HCT116 (cell line): ENCODE measurements at regions not wholly inside any gene's neighbourhood (a gene's known extent, or its start where the extent isn't known, plus 50 kb on each side); places are given as distances from the start of the nearest gene placed in this dataset.

Source experiments
- ATAC-seq: fragments of 200-7000 bp; cut with Tn5 transposase; 2 replicates; pipeline ENCODE4 v1.9.1; 2020; ENCODE audit warnings: mild to moderate bottlenecking, moderate library complexity
- BruUV-seq: library from RNA; stranded (reverse); fragments of 400-500 nt; replicated peaks from 2 replicates; lab custom pipeline; 2021; lab: Mats Ljungman, UMichigan
- CTCF ChIA-PET: fragments of 300-600 bp; sonication (Branson Sonifier 250); formaldehyde crosslinking; loops from one replicate; lab custom pipeline; 2021; ENCODE audit warnings: antibody characterized with exemption; lab: Charles Lee
- POLR2A ChIA-PET: fragments of 300-600, 350-600 bp; sonication (Branson Sonifier 250); formaldehyde crosslinking; loops from one replicate; lab custom pipeline; 2021; ENCODE audit warnings: antibody characterized with exemption; lab: Charles Lee
- RAD21 ChIA-PET, 2 experiments: fragments of 300-600 bp; sonication (Branson Sonifier 250); formaldehyde crosslinking; loops; one replicate each; lab custom pipeline; 2023; ENCODE audit warnings: low total read pairs in 2 of 2; ENCODE audit not compliant: uncharacterized antibody in 2 of 2, unreplicated experiment in 2 of 2, low non-redundant PET in 1 of 2; lab: Charles Lee
- DNase-seq: peaks from one replicate; pipeline ENCODE4 v3.0.0-alpha.2; 2010; ENCODE audit warnings: low read depth, low spot score
- H2AFZ ChIP-seq: fragments of 200-600 bp; shearing (Covaris generic), sonication (generic); 2 replicates; pipeline ENCODE4 v1.6.1; 2017; ENCODE audit warnings: low read depth, mixed run types, mixed read lengths, antibody characterized with exemption, low read length; ENCODE audit not compliant: poor library complexity, severe bottlenecking
- H3K27ac ChIP-seq: 2 replicates; pipeline ENCODE4 v1.5.1; 2012; ENCODE audit warnings: low read depth, low read length
- H3K27me3 ChIP-seq: fragments of 200-600 bp; sonication (generic); 2 replicates; pipeline ENCODE4 v1.6.1; 2016; ENCODE audit warnings: mixed run types, low read length, mixed read lengths; ENCODE audit not compliant: insufficient read depth
- H3K36me3 ChIP-seq, 2 experiments: fragments of 200-500 bp in 1 of 2; fragments of 200-600 bp in 1 of 2; sonication (Bioruptor generic) in 1 of 2; sonication (generic) in 1 of 2; 2 replicates each; pipeline versions ENCODE4 v1.5.1 to v1.6.1; 2014 to 2016; ENCODE audit warnings: low read length in 2 of 2, inconsistent platforms in 1 of 2, mixed read lengths in 1 of 2, mixed run types in 1 of 2; ENCODE audit not compliant: insufficient read depth in 2 of 2, control insufficient read depth in 1 of 2
- H3K4me1 ChIP-seq, 2 experiments: fragments of 200-600 bp in 1 of 2; sonication (generic) in 1 of 2; 2 replicates each; pipeline versions ENCODE4 v1.5.1 to v1.6.1; 2012 to 2017; ENCODE audit warnings: low read length in 2 of 2, inconsistent platforms in 1 of 2, mild to moderate bottlenecking in 1 of 2, mixed read lengths in 1 of 2, mixed run types in 1 of 2, moderate library complexity in 1 of 2; ENCODE audit not compliant: insufficient read depth in 2 of 2, control insufficient read depth in 1 of 2
- H3K4me2 ChIP-seq: fragments of 200-600 bp; sonication (generic); 2 replicates; pipeline ENCODE4 v1.6.1; 2017; ENCODE audit warnings: mixed run types, low read length, mixed read lengths
- H3K4me3 ChIP-seq, 2 experiments: fragments of 200-600 bp in 1 of 2; sonication (generic) in 1 of 2; replicated peaks in 1 of 2; 2 replicates each; pipeline ENCODE4 v1.5.1; 2011 to 2016; ENCODE audit warnings: low read length in 2 of 2, control low read depth in 1 of 2, low read depth in 1 of 2, mild to moderate bottlenecking in 1 of 2, mixed read lengths in 1 of 2, mixed run types in 1 of 2
- H3K79me2 ChIP-seq: fragments of 200-600 bp; sonication (generic); 2 replicates; pipeline ENCODE4 v1.6.1; 2017; ENCODE audit warnings: mild to moderate bottlenecking, mixed run types, low read length, moderate library complexity, mixed read lengths; ENCODE audit not compliant: insufficient read depth
- H3K9ac ChIP-seq: fragments of 200-600 bp; sonication (generic); 2 replicates; pipeline ENCODE4 v1.6.1; 2016; ENCODE audit warnings: low read length, mixed read lengths
- H3K9me2 ChIP-seq: fragments of 200-600 bp; sonication (generic), shearing (Covaris generic); 2 replicates; pipeline ENCODE4 v1.6.1; 2017; ENCODE audit warnings: mixed run types, mild to moderate bottlenecking, moderate library complexity; ENCODE audit not compliant: insufficient read depth
- H3K9me3 ChIP-seq, 2 experiments: fragments of 200-500 bp in 1 of 2; fragments of 200-600 bp in 1 of 2; sonication (Bioruptor generic) in 1 of 2; sonication (generic) in 1 of 2; 2 replicates each; pipeline ENCODE4 v1.6.1; 2014 to 2017; ENCODE audit warnings: low read length in 2 of 2, mixed read lengths in 2 of 2, inconsistent platforms in 1 of 2, low read depth in 1 of 2, mild to moderate bottlenecking in 1 of 2, mixed run types in 1 of 2, moderate library complexity in 1 of 2; ENCODE audit not compliant: control insufficient read depth in 1 of 2, insufficient read depth in 1 of 2
- H4K20me1 ChIP-seq: fragments of 200-600 bp; sonication (generic), shearing (Covaris generic); 2 replicates; pipeline ENCODE4 v1.6.1; 2017; ENCODE audit warnings: mixed run types, mild to moderate bottlenecking, moderate library complexity; ENCODE audit not compliant: insufficient read depth
- CEBPB ChIP-seq: IDR thresholded peaks from 2 replicates; pipeline ENCODE4 v1.6.1; 2012; ENCODE audit warnings: low read depth
- EGR1 ChIP-seq: IDR thresholded peaks from 2 replicates; pipeline ENCODE4 v1.6.1; 2012; ENCODE audit warnings: low read depth
- ELF1 ChIP-seq: IDR thresholded peaks from 2 replicates; pipeline ENCODE4 v1.6.1; 2012; ENCODE audit warnings: low read depth, borderline replicate concordance
- EZH2 ChIP-seq: fragments of 200-600 bp; sonication (generic); IDR thresholded peaks from 2 replicates; pipeline ENCODE4 v1.6.1; 2017; ENCODE audit warnings: antibody characterized with exemption, mixed run types
- JUND ChIP-seq: IDR thresholded peaks from 2 replicates; pipeline ENCODE4 v1.6.1; 2012
- POLR2AphosphoS5 ChIP-seq: IDR thresholded peaks from 2 replicates; pipeline ENCODE4 v1.6.1; 2011; ENCODE audit warnings: mild to moderate bottlenecking, low read depth, low read length, moderate library complexity
- SP1 ChIP-seq: IDR thresholded peaks from 2 replicates; pipeline ENCODE4 v1.6.1; 2012; ENCODE audit warnings: low read depth
- TCF7L2 ChIP-seq: IDR thresholded peaks from 2 replicates; pipeline ENCODE4 v1.7.0; 2011; ENCODE audit warnings: borderline replicate concordance, inconsistent platforms; ENCODE audit not compliant: insufficient read depth, insufficient read length; ENCODE audit errors: extremely low read depth
- YY1 ChIP-seq: IDR thresholded peaks from 2 replicates; pipeline ENCODE4 v1.6.1; 2011; ENCODE audit warnings: low read length, low read depth, moderate library complexity, mild to moderate bottlenecking; ENCODE audit not compliant: insufficient replicate concordance; ENCODE audit errors: extremely low read depth
- ZFX ChIP-seq: fragments of 450-650 bp; IDR thresholded peaks from 2 replicates; pipeline ENCODE4 v1.6.1; 2017
- intact Hi-C: fragments of 100-400 bp; cut with micrococcal nuclease; formaldehyde crosslinking; loops from 2 replicates; pipeline ENCODE4 v1.10.0; 2022
- TF ChIP-seq, protein P1 (sequence below): IDR thresholded peaks from 2 replicates; pipeline ENCODE4 v1.6.1; 2012
- TF ChIP-seq, protein P2 (sequence below): IDR thresholded peaks from 2 replicates; pipeline ENCODE4 v1.6.1; 2012
- TF ChIP-seq, protein P3 (sequence below): IDR thresholded peaks from 2 replicates; pipeline ENCODE4 v1.6.1; 2012; ENCODE audit warnings: low read depth

DNA sequence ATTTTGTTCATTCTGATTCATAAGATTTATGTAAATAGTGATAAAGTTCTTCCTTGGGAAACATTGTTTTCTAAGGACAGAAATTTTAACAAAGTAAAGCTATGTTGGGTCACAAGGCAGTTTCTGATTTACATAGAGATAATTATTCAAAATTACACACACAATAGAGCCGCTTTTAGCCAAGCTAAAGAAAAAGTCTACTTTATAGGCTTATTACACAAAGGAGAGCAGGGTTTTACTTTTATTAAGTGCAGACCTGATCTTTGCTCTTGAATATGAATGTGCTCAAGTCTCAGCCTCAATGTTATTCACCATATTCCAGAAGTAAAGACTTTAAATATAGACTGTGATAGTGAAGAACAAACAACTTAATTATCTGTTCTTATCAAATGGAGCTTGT lies 787.8 kb upstream of the LINC00305 start:
- DNase-seq: no peak
- ChIA-PET POLR2A (no interaction called here), CTCF (no interaction called here), RAD21 (no interaction called here)
- Histone ChIP-seq H3K27ac (no peak overlapping the region), H4K20me1 (no peaks in the 10 kb centered on the region), H2AFZ (no peak overlapping the region), H3K36me3 (no peaks in the 10 kb centered on the region), H3K4me1 (no peaks in the 10 kb centered on the region), H3K9me2 (no peaks in the 10 kb centered on the region), H3K4me2 (no peak overlapping the region), H3K79me2 (no peaks in the 10 kb centered on the region), H3K4me3 (no peak overlapping the region), H3K9ac (no peak overlapping the region), H3K27me3 (no peaks in the 10 kb centered on the region), H3K9me3 (peaks cover 8 to 10% of the 10 kb centered on the region in 2 experiments; a peak in 3 of 4 replicates)
- no TSS peak for BruUV-seq
- no peak for ATAC-seq
- TF ChIP-seq CEBPB (no peak), EZH2 (no peak), EGR1 (no peak), ELF1 (no peak), TCF7L2 (no peak), ZFX (no peak), SP1 (no peak), POLR2AphosphoS5 (no peak), YY1 (no peak), JUND (no peak)
- TF ChIP-seq, protein P1, sequence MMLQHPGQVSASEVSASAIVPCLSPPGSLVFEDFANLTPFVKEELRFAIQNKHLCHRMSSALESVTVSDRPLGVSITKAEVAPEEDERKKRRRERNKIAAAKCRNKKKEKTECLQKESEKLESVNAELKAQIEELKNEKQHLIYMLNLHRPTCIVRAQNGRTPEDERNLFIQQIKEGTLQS: no peak
- TF ChIP-seq, protein P2, sequence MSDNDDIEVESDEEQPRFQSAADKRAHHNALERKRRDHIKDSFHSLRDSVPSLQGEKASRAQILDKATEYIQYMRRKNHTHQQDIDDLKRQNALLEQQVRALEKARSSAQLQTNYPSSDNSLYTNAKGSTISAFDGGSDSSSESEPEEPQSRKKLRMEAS: no peak
- TF ChIP-seq, protein P3, sequence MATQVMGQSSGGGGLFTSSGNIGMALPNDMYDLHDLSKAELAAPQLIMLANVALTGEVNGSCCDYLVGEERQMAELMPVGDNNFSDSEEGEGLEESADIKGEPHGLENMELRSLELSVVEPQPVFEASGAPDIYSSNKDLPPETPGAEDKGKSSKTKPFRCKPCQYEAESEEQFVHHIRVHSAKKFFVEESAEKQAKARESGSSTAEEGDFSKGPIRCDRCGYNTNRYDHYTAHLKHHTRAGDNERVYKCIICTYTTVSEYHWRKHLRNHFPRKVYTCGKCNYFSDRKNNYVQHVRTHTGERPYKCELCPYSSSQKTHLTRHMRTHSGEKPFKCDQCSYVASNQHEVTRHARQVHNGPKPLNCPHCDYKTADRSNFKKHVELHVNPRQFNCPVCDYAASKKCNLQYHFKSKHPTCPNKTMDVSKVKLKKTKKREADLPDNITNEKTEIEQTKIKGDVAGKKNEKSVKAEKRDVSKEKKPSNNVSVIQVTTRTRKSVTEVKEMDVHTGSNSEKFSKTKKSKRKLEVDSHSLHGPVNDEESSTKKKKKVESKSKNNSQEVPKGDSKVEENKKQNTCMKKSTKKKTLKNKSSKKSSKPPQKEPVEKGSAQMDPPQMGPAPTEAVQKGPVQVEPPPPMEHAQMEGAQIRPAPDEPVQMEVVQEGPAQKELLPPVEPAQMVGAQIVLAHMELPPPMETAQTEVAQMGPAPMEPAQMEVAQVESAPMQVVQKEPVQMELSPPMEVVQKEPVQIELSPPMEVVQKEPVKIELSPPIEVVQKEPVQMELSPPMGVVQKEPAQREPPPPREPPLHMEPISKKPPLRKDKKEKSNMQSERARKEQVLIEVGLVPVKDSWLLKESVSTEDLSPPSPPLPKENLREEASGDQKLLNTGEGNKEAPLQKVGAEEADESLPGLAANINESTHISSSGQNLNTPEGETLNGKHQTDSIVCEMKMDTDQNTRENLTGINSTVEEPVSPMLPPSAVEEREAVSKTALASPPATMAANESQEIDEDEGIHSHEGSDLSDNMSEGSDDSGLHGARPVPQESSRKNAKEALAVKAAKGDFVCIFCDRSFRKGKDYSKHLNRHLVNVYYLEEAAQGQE: no peak
- intact Hi-C loops: no loop called here
